BE2C (cell line): ENCODE measurements at regions not wholly inside any gene's neighbourhood (a gene's known extent, or its start where the extent isn't known, plus 50 kb on each side); places are given as distances from the start of the nearest gene placed in this dataset.

Experiments used
- DNase-seq: peaks from one replicate; pipeline ENCODE4 v3.0.0-alpha.2; 2020
- H3K27me3 ChIP-seq: fragments of 250-450 bp; sonication (Bioruptor Pico); 2 replicates; pipeline ENCODE4 v1.5.1; 2020; ENCODE audit warnings: mild to moderate bottlenecking
- H3K36me3 ChIP-seq: fragments of 250-450 bp; sonication (Bioruptor Pico); 2 replicates; pipeline ENCODE4 v1.5.1; 2020; ENCODE audit warnings: mild to moderate bottlenecking
- H3K4me1 ChIP-seq: fragments of 250-450 bp; sonication (Bioruptor Pico); 2 replicates; pipeline ENCODE4 v1.5.1; 2020
- H3K4me3 ChIP-seq: 2 replicates; pipeline ENCODE4 v1.5.1; 2011; ENCODE audit warnings: low read depth, low read length
- H3K9me3 ChIP-seq: fragments of 250-450 bp; sonication (Bioruptor Pico); 2 replicates; pipeline ENCODE4 v1.5.1; 2020
- TF ChIP-seq, protein P1 (sequence below): IDR thresholded peaks from 2 replicates; pipeline ENCODE4 v1.5.1; 2012; ENCODE audit warnings: mild to moderate bottlenecking, low read depth, low read length

DNA sequence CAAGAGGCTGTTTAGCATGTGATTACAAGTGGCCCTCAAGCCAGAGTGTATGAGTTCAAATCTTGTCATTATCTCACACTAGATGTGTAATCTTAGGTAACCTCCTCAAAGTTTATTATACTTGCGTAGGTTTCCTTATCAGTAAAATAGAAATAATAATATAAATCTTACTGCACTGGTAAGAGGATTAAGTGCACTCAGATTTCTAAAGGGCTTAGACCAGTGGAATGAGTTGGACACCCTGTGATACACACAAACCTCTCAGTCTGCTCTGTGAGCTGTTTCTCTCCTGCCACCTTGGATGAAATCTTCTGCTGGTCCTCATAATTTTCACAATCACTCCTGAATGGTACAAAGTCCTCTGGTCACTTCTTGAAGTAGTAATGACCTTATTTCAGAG is 145.4 kb upstream of the ZNF516 start:
- TF ChIP-seq, protein P1, sequence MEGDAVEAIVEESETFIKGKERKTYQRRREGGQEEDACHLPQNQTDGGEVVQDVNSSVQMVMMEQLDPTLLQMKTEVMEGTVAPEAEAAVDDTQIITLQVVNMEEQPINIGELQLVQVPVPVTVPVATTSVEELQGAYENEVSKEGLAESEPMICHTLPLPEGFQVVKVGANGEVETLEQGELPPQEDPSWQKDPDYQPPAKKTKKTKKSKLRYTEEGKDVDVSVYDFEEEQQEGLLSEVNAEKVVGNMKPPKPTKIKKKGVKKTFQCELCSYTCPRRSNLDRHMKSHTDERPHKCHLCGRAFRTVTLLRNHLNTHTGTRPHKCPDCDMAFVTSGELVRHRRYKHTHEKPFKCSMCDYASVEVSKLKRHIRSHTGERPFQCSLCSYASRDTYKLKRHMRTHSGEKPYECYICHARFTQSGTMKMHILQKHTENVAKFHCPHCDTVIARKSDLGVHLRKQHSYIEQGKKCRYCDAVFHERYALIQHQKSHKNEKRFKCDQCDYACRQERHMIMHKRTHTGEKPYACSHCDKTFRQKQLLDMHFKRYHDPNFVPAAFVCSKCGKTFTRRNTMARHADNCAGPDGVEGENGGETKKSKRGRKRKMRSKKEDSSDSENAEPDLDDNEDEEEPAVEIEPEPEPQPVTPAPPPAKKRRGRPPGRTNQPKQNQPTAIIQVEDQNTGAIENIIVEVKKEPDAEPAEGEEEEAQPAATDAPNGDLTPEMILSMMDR = no peak
- no peaks in the 10 kb centered on the region for H3K36me3 ChIP-seq
- DNase-seq = no peak
- H3K9me3 ChIP-seq = no peaks in the 10 kb centered on the region
- H3K4me1 ChIP-seq = no peaks in the 10 kb centered on the region
- H3K4me3 ChIP-seq = no peak overlapping the region
- H3K27me3 ChIP-seq = no peaks in the 10 kb centered on the region

- no peaks in the 10 kb centered on the region for H3K36me3 ChIP-seq
- TF ChIP-seq, protein P1 = no peak
- DNase-seq = no peak
- H3K27me3 ChIP-seq = no peaks in the 10 kb centered on the region
- no peaks in the 10 kb centered on the region for H3K4me1 ChIP-seq
- H3K9me3 ChIP-seq = no peaks in the 10 kb centered on the region
- no peak overlapping the region for H3K4me3 ChIP-seq
Measured at GRCh38 chr18:76634564-76634963, 139.5 kb upstream of the ZNF516 start.

DNA sequence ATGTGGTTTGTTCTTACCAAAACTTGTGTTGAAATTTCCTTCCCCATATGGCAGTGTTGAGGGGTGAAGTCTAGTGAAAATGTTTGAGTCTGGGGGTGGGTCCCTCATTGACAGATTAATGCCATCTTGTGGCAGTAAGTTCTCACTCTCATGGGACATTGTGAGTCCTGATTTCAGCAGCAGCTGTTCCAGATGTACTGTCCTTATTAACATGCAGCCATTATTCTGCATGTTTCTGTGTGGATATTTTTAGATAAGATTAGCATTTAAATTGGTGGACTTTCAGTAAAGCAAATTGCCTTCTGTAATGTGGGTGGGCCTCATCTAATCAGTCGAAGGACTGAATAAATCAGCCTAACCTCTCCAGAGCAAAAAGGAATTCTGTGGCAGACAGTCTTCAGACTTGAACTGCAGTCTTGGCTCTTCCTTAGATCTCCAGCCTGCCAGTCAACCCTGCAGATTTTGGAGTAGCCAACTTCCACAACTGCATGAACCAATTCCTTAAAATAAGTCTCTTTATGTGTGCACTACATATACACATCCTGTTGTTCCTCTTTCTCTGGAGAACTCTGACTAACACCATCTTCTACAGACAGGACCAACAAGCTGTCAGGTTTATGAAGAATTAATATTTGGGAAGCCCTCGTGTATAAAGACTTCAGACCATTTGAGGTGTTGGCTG is 138.7 kb upstream of the ZNF516 start:
- TF ChIP-seq, protein P1 = no peak
- Histone ChIP-seq H3K4me1 (no peaks in the 10 kb centered on the region), H3K4me3 (no peak overlapping the region), H3K27me3 (no peaks in the 10 kb centered on the region), H3K9me3 (no peaks in the 10 kb centered on the region), H3K36me3 (no peaks in the 10 kb centered on the region)
- DNase-seq = no peak

DNA sequence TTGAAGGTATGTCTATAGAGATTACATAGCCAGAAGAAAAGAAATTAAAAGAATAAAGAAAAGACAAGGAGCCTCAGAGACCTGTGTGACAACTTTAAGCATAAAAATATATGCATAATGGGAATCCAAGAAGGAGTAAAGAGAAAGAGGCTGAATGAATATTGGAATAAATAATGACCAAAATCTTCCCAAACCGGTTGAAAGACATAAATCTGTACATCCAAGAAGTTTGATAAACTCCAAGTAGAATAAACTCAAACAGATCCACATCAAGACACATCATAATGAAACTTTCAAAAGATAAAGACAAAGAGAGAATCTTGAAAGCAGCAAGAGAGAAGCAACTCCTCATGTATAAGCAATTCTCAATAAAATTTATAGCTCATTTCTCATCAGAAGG is 132.4 kb upstream of the ZNF516 start:
- Histone ChIP-seq H3K4me1 (no peaks in the 10 kb centered on the region), H3K9me3 (no peaks in the 10 kb centered on the region), H3K27me3 (no peaks in the 10 kb centered on the region), H3K4me3 (no peak overlapping the region), H3K36me3 (no peaks in the 10 kb centered on the region)
- TF ChIP-seq, protein P1 = no peak
- DNase-seq = no peak

DNA sequence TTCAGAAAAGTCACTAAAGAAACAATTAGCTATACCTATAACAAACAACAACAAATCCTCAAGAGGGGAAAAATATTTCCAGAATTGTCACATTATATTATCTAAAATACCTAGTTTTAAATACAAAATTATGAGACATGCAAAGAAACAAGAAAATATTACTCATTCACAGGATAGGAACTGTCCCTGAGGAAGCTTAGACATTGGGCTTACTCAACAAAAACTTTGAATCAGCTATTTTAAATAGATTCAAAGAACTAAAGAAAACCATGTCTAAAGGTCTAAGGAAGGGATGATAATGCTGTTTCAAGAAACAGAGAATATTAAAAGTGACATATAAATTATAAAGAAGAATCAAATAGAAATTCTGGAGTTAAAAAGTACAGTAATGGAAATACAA is 131.9 kb upstream of the ZNF516 start:
- no peak overlapping the region for H3K4me3 ChIP-seq
- no peaks in the 10 kb centered on the region for H3K9me3 ChIP-seq
- DNase-seq = no peak
- H3K27me3 ChIP-seq = no peaks in the 10 kb centered on the region
- TF ChIP-seq, protein P1 = no peak
- H3K36me3 ChIP-seq = no peaks in the 10 kb centered on the region
- H3K4me1 ChIP-seq = no peaks in the 10 kb centered on the region

DNA sequence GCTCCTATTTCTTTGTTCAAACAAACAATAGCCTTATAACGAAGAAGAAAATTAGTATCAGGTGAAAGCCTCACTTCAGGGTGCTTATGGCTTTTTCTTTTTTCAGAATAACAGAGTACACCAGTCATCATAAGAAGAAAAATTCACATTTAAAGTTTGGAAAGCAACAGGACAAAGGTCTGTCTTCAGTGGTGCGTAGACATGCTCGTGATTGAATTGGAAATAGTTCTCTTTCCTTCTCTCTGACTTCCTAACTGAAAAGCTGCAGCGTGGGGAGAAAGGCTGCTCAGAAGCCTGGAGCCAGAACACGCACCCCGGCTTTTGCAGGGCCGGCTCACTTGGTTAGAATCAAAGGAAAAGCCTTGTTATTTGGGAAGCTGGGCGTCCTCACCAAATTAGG is 127.6 kb upstream of the ZNF516 start:
- TF ChIP-seq, protein P1 = no peak
- H3K27me3 ChIP-seq = no peaks in the 10 kb centered on the region
- no peaks in the 10 kb centered on the region for H3K9me3 ChIP-seq
- no peaks in the 10 kb centered on the region for H3K36me3 ChIP-seq
- no peaks in the 10 kb centered on the region for H3K4me1 ChIP-seq
- DNase-seq = no peak
- H3K4me3 ChIP-seq = no peak overlapping the region
